ENCODE measurements at regions not wholly inside any gene's neighbourhood (a gene's known extent, or its start where the extent isn't known, plus 50 kb on each side); places are given as distances from the start of the nearest gene placed in this dataset.

GRCh38 chr16:55001931-55002330 lies 71.3 kb downstream of the IRX5 start:
- ATAC-seq (ENCODE audit: insufficient number of reproducible peaks, low FRiP score, low read depth) (no peak), DNase-seq (ENCODE audit: low spot score) (no peak)
- H3K36me3 ChIP-seq = no peaks in the 10 kb centered on the region
- no peaks in the 10 kb centered on the region for H3K27me3 ChIP-seq (replicated peaks; ENCODE audit: insufficient read depth)
- no peak for TF ChIP-seq CTCF (IDR thresholded peaks at IDR 0.05)
- no peak overlapping the region for H3K27ac ChIP-seq
- H3K4me1 ChIP-seq (ENCODE audit: control insufficient read depth in 1 of 2, low read depth in 2 of 2) = no peaks in the 10 kb centered on the region
- no peaks in the 10 kb centered on the region for H3K9me3 ChIP-seq
- no peak overlapping the region for H3K4me3 ChIP-seq

- DNase-seq (ENCODE audit: low spot score) (no peak), ATAC-seq (ENCODE audit: insufficient number of reproducible peaks, low FRiP score, low read depth) (no peak)
- Histone ChIP-seq H3K9me3 (no peaks in the 10 kb centered on the region), H3K4me3 (no peak overlapping the region), H3K4me1 (ENCODE audit: control insufficient read depth in 1 of 2, low read depth in 2 of 2) (no peaks in the 10 kb centered on the region), H3K27ac (no peak overlapping the region), H3K36me3 (no peaks in the 10 kb centered on the region), H3K27me3 (replicated peaks; ENCODE audit: insufficient read depth) (no peaks in the 10 kb centered on the region)
- TF ChIP-seq CTCF (IDR thresholded peaks at IDR 0.05) = no peak
Measured at GRCh38 chr16:55002419-55002818, 71.8 kb downstream of the IRX5 start.

- ATAC-seq (ENCODE audit: insufficient number of reproducible peaks, low FRiP score, low read depth) (no peak), DNase-seq (ENCODE audit: low spot score) (no peak)
- Histone ChIP-seq H3K4me3 (no peak overlapping the region), H3K36me3 (no peaks in the 10 kb centered on the region), H3K27me3 (replicated peaks; ENCODE audit: insufficient read depth) (no peaks in the 10 kb centered on the region), H3K27ac (no peak overlapping the region), H3K4me1 (ENCODE audit: control insufficient read depth in 1 of 2, low read depth in 2 of 2) (no peaks in the 10 kb centered on the region), H3K9me3 (no peaks in the 10 kb centered on the region)
- no peak for TF ChIP-seq CTCF (IDR thresholded peaks at IDR 0.05)
Measured at GRCh38 chr16:55003306-55003705, 72.6 kb downstream of the IRX5 start.

- Histone ChIP-seq H3K27me3 (replicated peaks; ENCODE audit: insufficient read depth) (no peaks in the 10 kb centered on the region), H3K9me3 (no peaks in the 10 kb centered on the region), H3K4me1 (ENCODE audit: control insufficient read depth in 1 of 2, low read depth in 2 of 2) (no peaks in the 10 kb centered on the region), H3K36me3 (no peaks in the 10 kb centered on the region), H3K27ac (no peak overlapping the region), H3K4me3 (no peak overlapping the region)
- ATAC-seq (ENCODE audit: insufficient number of reproducible peaks, low FRiP score, low read depth) (no peak), DNase-seq (ENCODE audit: low spot score) (no peak)
- TF ChIP-seq CTCF (IDR thresholded peaks at IDR 0.05) = no peak
Measured at GRCh38 chr16:55003916-55004315, 73.3 kb downstream of the IRX5 start.

GRCh38 chr16:55007504-55007903 lies 76.8 kb downstream of the IRX5 start:
- no peaks in the 10 kb centered on the region for H3K4me1 ChIP-seq (ENCODE audit: control insufficient read depth in 1 of 2, low read depth in 2 of 2)
- no peak for TF ChIP-seq CTCF (IDR thresholded peaks at IDR 0.05)
- no peaks in the 10 kb centered on the region for H3K27me3 ChIP-seq (replicated peaks; ENCODE audit: insufficient read depth)
- no peak overlapping the region for H3K4me3 ChIP-seq
- DNase-seq (ENCODE audit: low spot score) (no peak), ATAC-seq (ENCODE audit: insufficient number of reproducible peaks, low FRiP score, low read depth) (no peak)
- no peaks in the 10 kb centered on the region for H3K9me3 ChIP-seq
- H3K27ac ChIP-seq = no peak overlapping the region
- H3K36me3 ChIP-seq = no peaks in the 10 kb centered on the region

Measured in thoracic aorta (tissue), 2 donors.